ENCODE measurements at regions not wholly inside any gene's neighbourhood (a gene's known extent, or its start where the extent isn't known, plus 50 kb on each side); places are given as distances from the start of the nearest gene placed in this dataset.

DNA sequence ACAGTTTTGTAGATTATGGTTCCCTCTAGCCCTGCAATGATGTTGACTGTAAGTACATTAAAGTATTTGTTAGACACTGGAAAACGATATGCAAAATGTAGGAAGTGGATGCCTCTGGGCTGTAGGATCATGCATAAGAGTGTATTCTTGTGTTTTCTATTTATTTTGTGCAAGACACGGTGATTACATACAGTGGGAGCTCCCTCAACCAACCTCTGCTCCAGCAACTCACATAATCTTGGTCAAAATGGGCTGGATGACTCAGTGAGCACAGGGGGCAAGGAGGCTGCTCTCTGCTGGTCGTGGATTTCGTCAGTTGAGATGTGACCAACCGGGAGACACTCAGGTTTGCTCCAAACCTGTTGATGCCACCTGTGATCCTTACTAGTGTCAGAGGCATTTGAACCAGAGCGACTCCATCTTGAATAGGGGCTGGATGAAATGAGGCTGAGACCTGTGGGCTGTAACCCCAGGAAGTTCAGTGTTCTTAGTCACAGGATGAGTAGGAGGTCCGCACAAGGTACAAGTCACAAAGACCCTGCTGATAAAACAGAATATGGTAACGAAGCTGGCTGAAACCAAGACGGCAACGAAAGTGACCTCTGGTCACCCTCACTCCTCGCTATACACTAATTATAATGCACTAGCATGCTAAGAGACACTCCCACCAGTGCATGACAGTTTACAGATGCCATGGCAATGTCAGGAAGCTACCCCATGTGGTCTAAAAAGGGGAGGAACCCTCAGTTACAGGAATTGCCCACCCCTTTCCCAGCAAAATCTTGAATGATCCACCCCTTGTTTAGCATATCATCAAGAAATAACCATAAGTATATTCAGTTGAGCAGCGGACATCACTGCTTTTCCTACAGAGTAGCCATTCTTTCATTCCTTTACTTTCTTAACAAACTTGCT lies 56.4 kb upstream of the FAM20C start:
- DNase-seq (ENCODE audit: low spot score) = no peak

DNA sequence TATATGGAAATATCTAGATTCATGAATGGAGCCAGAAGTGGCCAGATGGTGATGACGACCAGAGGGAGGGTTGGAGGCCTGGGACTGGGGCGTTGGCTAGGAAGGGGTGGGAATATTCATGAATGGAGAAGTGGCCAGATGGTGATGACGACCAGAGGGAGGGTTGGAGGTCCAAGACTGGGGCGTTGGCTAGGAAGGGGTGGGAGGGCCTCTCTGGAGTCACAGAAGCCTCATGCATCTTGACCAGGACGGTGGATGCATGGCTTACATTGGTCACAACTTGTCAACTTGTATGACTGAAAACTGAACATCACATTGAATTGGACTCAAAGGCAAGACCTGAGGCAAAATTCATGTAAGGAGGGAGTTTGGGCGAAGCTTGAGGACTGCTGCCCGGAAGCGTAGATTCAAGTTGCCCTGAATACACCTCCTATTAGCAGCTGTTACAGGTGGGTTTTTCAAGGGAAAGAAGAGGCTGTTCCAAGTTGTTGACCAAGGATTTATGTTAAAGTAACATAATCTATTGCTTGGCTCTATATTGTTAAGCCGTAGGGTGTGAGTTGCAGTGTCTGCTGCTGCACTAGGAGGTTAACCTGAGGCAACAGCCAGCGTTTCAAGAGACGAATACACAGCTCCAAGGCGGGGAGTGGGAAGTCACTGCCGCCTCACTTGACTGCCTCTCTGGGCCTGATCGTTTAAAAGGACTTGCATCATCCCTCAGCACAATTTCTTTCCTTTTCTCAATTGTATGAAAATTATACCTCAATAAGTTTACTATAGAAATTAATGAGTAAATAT lies 55.1 kb upstream of the FAM20C start:
- DNase-seq (ENCODE audit: low spot score) = no peak

DNA sequence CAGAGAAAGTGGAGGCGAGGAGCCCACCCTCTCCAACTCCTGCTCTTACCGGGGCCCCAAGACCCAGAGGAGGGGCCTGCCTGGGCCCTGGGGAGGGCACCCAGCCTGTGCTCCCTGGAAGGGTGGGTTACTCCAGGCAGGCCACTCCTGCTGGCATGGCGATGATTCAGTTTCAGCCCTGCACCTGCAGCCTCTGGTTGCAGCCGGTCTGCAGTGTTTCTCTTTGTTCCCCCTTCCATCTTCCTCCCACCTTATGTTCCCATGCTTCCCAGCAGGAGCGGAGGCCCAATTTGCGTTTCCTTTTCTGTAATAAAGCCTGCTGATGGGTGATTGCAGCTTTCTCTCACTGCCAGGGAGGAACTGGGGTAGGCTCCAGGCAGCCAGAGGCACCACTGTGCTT lies 53.2 kb upstream of the FAM20C start:
- DNase-seq (ENCODE audit: low spot score) = no peak

DNA sequence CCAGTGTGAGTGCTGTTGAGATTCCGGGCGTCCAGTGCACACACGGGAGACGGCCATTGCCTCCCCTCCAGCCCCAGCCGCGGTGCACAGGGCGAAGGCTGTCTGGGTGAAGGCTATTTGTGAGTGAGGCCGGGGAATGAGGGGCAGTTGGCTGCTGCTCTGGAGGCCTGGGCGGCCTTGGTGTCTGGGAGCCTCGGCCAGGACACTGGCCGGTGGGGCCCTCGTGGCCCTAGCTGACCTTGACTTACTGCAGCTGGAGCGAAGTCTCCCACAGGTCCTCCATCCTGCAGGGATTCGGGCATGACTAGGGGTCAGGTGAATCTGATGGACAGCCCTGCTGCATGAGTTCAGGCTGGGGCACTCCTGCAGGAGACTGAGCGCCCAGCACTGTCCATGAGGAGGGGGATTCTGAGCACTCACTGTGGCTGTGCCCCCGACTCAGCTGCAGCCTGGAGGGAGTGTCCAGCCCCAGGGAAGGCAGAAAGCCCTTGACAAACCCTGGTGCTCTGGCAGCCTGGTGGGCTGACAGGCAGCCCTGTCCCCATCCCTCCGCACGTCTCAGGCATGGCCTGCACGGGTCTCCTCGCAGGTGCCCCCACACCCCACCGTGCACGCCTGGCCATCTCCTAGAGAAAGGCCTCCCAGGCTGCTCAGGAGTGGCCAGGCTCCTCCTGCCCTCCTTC lies 52.7 kb upstream of the FAM20C start:
- DNase-seq (ENCODE audit: low spot score) = no peak

DNA sequence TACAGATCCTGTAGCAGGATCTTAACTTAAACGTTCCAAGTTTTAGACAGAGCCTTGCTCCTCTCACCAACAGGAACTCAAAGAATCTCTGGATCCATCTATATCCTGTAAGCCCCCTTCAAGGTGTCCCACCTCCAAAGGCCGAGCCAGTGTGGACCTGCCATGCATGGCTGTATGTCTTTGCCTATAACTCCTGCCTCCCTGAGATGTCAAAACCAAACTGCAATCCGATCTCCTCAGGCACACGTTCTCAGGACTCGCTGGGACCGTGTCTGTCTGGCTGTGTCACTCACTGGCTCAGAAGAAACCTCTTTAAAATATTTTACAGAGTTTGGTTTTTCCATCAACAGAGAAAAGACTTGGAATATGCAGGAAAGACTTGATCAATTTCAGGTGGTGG lies 51.4 kb upstream of the FAM20C start:
- DNase-seq (ENCODE audit: low spot score) = no peak

DNA sequence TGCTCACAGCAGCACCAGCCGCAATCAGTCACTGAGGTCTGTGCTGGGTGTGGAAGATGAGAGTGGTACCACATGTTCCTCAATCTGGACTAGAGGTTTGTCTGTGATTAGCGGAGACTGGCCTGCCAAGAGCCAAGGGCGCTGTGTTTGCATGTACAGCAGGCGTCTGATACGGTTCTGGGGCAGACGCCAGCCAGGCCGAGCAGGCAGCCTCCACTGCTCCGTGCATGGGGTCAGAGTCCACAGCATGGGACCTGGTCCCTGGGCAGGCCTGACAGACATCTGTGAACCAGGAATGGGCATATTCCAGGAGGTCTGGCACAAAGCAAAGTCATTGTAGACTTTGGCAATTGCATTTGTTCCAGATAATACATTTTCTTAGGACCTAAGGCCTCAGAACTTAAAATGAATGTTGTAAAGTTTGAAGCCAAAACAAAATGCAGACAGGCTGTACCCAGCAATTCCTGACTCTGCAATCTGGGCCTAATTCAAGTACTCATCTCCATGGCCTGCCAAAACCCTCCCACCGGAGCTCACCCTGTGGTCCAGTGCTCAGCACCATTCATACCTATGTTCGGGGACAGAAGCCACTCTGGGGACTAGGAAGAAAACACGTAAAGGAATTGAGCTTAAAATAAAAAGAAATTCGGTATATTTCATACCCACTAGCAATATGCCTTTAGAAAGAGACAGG lies 50.0 kb upstream of the FAM20C start:
- DNase-seq (ENCODE audit: low spot score) = no peak
